NT2/D1 (cell line): ENCODE measurements at regions not wholly inside any gene's neighbourhood (a gene's known extent, or its start where the extent isn't known, plus 50 kb on each side); places are given as distances from the start of the nearest gene placed in this dataset.

Experiments
- SUZ12 ChIP-seq: IDR thresholded peaks from 2 replicates; pipeline ENCODE4 v1.6.1; 2011; ENCODE audit not compliant: insufficient read length, insufficient read depth; ENCODE audit errors: extremely low read depth
- YY1 ChIP-seq: IDR thresholded peaks from 2 replicates; pipeline ENCODE4 v1.6.1; 2011; ENCODE audit not compliant: insufficient read length, insufficient read depth

DNA sequence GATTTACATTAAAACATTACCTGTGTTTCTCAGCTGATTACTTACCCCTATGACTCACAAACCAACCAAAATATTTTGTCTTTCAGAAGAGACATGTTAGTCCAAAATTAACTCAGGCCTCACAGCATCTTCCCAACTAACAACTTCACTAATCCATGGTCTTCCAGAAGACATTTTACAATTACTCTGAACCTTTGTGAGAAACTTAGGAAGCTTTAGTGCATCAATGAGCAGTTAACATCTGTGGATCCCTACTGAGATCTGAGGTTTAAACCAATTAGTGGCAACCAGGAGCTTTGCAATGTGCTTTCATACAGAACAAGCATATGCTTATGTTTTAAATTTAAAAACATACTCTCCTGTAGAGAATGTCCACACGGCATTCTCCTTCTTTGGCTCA is 269.7 kb downstream of the UBE3D start:
- TF ChIP-seq SUZ12, result no peak
- no peak for TF ChIP-seq YY1
